ENCODE measurements at regions not wholly inside any gene's neighbourhood (a gene's known extent, or its start where the extent isn't known, plus 50 kb on each side); places are given as distances from the start of the nearest gene placed in this dataset.
A peak's percentile ranks its signal among the peaks of the same experiment; 100 is the strongest.

DNA sequence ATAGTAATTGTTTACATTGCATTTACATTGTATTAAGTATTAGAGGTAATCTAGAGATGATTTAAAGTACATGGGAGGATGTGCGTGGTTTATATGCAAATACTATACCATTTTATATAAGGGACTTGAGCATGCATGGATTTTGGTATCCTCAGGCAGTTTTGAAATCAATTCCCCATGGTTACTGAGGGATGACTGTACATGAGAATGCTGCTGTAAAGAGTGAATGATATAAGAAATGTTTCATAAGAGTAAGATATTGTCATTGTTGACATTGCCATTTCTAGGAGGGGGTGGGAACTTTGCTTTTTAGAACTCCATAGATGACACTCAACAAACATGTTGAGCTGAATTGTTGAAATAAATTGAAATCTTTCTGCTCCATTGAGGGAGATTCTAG, 185.0 kb downstream of the SEMA6A start:
- DNase-seq (ENCODE audit: low spot score), result no peak

DNA sequence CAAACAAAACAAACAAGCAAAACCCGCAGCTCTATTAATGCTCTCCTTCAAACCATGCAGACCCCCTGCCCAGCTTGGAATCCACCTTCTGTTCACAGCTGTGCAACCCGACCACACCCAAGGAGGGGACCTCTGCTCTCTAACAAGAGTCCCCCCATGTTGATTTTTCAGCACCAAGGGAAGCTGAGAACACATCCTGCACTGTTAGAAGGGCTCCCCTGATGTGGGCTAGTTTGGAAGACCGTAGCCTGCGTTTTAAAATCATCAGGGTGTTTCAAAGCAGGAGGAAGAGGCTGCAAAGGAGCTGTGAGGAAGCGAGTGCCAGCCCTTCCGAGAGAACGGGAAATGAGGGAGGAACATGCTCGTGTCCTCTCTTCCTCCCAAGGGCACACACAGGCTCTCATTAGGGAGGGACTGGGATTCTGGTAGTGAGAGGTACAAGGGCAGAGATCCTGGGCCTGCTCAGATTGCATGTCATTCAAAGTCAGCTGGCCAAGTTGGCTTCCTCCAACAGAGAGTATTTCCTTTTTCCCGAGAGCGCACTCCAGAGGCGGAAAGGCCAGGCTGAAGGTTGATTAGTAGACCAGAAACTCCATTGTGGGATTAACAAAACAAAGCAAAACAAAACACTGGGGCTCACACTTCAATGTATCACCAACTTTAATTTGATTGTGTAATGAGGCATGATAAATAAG, 185.9 kb downstream of the SEMA6A start:
- no peak for DNase-seq (ENCODE audit: low spot score)

DNA sequence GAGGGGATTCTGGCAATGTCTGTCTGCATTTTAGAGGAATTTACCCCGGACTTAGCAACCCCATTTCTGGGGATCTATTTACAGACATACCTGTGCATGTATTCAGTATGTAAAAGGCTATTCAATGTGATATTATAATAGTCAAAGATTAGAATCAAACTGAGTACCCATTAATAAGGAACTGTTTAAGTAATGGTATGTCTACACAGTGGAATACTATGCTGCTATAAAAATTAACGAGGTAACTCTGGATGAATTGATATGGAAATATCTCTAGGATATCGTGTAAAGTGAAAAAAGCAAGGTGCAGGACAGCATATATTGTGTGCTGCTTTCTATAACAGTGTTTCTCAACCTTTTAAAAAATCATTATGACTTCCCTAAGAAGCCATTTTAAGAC, 186.9 kb downstream of the SEMA6A start:
- DNase-seq (ENCODE audit: low spot score), result no peak

DNA sequence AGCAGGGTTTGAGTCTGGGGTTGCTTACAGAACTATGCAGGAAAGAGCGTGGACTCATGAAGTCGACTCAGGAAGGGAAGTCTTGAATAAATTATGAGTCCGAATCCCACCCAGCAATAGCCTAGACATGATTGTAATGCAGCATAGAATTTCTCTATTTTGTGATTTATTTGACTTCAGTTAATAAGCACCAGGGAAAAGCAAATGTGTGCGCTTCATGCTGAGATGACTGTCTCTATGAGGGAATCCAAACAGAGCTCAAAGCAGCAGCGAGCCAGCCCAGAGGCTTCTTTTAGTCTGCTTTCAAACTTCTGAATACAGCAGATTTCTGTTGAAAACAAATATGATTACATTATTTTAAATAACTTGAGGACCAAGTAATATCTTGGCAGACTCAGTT, 188.0 kb downstream of the SEMA6A start:
- DNase-seq (ENCODE audit: low spot score), result no peak

DNA sequence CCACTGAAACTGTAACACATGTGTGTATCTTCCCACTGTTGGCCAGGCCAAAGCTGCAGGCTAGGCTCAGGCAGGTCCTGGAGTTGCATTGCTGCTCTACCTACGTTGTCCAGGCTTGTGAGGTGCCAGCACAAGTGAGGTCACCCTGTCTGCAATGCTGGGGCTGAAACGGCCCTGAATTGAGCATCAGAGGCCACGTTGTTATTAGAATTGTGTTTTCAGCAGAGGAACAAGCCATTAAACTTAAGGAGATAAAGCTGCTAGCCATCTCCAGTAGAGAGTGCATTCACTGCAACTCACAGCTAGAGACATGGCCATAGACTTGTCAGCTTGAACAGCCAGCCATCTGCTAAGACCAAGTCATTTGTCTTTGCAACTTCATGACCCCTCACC, 191.8 kb downstream of the SEMA6A start:
- no peak for DNase-seq (ENCODE audit: low spot score)

GRCh38 chr5:116382032-116382873, 192.4 kb downstream of the SEMA6A start:
- DNase-seq (ENCODE audit: low spot score), result no peak

- DNase-seq (ENCODE audit: low spot score), result no peak
Measured at GRCh38 chr5:116381201-116381600, 193.4 kb downstream of the SEMA6A start.

DNA sequence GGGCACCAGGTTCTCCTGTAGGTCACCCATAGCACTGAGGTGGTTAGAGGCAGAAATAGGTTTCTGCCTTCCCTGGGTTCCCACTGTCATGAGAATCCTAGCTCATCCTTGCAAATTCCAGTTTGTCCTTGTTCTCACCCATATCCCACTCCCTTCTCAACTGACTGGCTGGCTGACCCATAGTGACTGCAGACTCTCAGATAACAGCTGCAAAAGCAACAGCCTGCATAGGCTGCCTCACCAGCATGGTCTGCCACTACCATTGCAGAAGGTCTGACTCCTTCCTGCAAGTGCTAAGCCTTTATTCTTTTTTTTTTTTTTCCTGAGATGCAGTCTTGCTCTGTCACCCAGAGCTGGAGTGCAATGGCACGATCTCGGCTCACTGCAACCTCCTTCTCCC, 194.0 kb downstream of the SEMA6A start:
- DNase-seq (ENCODE audit: low spot score), result no peak

GRCh38 chr5:116379306-116379705, 195.3 kb downstream of the SEMA6A start:
- no peak for DNase-seq (ENCODE audit: low spot score)

GRCh38 chr5:116378777-116379121, 195.9 kb downstream of the SEMA6A start:
- no peak for DNase-seq (ENCODE audit: low spot score)

GRCh38 chr5:116378007-116378776, 196.4 kb downstream of the SEMA6A start:
- DNase-seq (ENCODE audit: low spot score), result no peak

DNA sequence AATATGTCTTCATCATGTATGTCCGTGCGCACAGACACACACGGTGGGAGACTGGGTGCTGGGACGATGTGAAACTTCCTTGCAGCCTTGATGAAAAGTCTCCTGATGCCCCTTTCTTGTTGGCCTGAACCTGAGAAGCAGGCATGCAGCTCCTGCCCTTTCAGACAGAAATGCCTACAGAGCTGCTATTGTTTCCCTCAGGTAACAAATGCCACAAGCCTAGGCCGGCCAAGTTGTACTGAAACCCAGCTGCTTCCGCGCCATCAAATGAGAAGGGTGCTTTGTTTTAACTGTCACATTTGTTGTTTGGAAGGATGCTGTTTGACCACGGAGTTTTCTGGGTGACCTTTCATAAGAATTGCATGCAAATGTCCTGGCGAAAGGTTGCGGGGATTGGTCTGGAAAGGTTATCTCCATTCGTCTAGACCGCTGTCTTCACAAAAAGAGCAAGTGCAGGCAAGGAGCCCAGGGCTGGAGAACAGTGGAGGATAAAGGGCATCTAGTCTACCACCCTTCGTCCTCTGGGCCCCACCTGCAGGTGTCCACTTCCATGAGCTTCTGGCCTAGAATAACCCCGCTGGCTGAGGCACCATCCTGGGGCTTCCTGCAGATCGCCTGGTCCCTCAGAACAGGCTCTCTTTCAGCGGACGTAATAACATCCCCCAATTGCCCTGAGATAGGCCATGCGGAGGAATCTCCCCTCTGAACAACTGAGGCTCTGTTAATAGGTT, 197.2 kb downstream of the SEMA6A start:
- no peak for DNase-seq (ENCODE audit: low spot score)

GRCh38 chr5:116375926-116376325, 198.7 kb downstream of the SEMA6A start:
- no peak for DNase-seq (ENCODE audit: low spot score)

GRCh38 chr5:116374434-116374852, 200.2 kb downstream of the SEMA6A start:
- no peak for DNase-seq (ENCODE audit: low spot score)

DNA sequence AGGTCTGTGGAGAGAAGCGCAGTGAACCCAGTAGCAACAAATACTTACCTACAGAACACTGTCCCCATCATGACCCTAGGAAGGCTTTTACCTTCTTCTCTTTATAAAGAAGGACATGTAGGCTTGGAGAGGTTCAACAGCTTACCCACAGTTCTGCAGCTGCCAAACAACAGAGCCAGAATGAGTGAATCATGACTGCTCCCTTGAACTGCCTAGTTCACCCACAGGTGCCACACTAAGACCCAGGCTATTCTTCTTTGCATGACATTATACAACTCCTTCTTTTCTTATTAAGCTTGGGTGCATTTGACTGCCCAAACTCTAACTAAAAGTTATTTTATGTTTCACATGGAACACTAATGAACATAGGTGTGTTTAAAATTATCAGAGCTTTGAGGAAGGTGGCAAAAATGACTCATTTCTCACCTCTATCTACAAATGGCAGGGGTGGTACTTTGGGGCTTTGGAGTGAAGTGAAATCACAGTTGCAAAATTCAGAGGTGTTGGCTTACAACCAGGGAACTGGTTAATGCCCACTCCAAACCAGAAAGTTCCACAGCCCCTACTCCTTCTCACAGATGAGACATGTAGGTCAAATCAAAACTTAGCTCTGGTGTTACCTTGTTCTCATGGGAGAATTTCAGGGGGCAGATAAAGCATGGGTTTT, 201.6 kb downstream of the SEMA6A start:
- DNase-seq (ENCODE audit: low spot score), result no peak

DNA sequence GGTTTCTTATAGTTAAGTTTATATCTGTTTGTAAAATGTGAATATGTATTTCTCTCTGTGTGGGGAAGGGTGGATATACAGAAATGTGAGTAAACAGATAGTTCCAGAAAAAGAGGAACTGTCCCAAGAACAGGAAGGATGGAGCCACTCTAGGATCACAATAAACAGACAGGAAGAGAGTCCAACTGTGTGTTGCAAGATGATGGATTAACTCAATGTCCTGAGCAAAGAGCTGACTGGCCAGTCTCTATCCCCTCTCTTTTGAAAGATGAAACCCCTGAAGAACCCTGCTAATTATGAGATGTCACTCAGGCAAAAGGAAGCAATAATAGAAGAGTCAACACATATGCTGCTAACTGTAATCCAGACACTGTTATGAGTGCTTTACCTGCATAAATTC, 202.7 kb downstream of the SEMA6A start:
- no peak for DNase-seq (ENCODE audit: low spot score)

DNA sequence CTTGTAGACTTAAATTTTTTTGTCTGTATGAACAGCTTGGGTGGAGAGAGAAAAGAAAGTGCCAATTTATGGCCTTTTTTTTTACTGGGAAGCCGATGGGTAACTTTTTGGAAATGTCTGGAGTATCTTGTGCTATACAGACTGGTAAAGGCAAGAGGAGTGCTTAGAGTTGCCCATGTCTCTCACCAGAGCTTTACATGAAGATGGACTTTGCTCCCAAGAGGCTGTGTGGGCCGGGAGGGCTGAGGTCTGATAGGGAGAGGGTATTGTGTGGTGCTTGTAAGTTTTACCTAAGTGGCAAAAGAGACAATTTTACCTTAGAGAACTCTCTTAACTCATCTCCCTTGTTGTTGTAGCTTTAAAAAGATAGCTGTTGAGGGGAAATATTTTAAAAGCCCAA, 203.2 kb downstream of the SEMA6A start:
- peak; percentile 12 for DNase-seq (ENCODE audit: low spot score)

DNA sequence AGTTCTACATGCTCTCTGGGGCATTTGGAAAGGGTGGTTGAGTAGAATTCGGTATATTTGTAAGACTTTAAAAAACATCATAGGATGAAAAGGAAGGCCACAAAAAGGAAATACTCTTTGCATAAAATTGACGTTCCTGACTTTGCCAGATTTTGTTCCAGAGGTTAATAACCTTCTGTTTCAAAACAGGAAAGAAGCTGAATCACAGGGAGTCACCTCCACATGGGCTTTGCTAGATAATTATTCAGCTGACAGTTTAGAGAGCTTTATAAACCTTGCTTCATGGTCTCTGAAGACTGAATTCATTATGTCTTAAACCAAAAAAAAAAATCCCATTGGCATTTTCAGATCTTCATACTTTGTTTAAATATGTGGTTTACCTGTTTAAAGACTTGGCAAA, 203.7 kb downstream of the SEMA6A start:
- DNase-seq (ENCODE audit: low spot score), result no peak

- DNase-seq (ENCODE audit: low spot score), result no peak
Measured at GRCh38 chr5:116370149-116370548, 204.5 kb downstream of the SEMA6A start.

DNA sequence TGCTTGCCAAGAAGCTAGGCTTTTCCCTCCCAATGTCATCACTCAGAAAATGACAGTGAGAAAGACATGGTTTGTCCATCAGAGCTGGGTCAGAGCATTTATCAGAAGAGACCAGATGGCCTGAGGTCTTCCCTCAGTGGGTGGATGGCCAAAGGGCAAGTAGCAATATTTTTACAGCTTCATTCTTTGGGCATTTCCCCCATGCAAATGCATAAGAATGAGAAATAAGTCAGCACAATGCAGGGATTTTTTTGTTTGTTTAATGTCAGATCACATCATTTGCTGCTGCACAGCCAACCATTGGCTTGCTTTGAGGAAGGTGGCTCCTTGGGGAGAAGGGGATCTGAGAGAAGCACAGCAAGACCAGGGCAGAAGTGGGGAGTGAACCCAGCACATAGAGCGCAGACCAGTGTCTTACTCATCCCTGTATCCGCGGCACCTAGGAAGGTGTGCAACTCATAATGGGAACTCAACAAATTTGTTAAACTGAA, 209.6 kb downstream of the SEMA6A start:
- DNase-seq (ENCODE audit: low spot score), result no peak

- no peak for DNase-seq (ENCODE audit: low spot score)
Measured at GRCh38 chr5:116363780-116364179, 210.8 kb downstream of the SEMA6A start.
